GM20000 (cell line): ENCODE measurements at regions not wholly inside any gene's neighbourhood (a gene's known extent, or its start where the extent isn't known, plus 50 kb on each side); places are given as distances from the start of the nearest gene placed in this dataset.

Experiments used
- DNase-seq: peaks from one replicate; pipeline ENCODE4 v3.0.0; 2012; ENCODE audit warnings: low spot score
- CTCF ChIP-seq: IDR thresholded peaks from 2 replicates; pipeline ENCODE4 v1.5.1; 2012; ENCODE audit warnings: mild to moderate bottlenecking, control low read depth; ENCODE audit errors: extremely low read depth, missing control alignments

- DNase-seq = no peak
- TF ChIP-seq CTCF = no peak
Measured at GRCh38 chr10:52465202-52465601, 151.1 kb downstream of the DKK1 start.

- no peak for TF ChIP-seq CTCF
- no peak for DNase-seq
Measured at GRCh38 chr10:52466464-52466863, 152.4 kb downstream of the DKK1 start.

- no peak for TF ChIP-seq CTCF
- no peak for DNase-seq
Measured at GRCh38 chr10:52469970-52470705, 156.1 kb downstream of the DKK1 start.

GRCh38 chr10:52472406-52473146, 158.5 kb downstream of the DKK1 start:
- no peak for TF ChIP-seq CTCF
- no peak for DNase-seq

- TF ChIP-seq CTCF = no peak
- DNase-seq = no peak
Measured at GRCh38 chr10:52474265-52474664, 160.2 kb downstream of the DKK1 start.

- TF ChIP-seq CTCF = no peak
Measured at GRCh38 chr10:52477305-52477704, 163.2 kb downstream of the DKK1 start.

GRCh38 chr10:52479567-52479966, 165.5 kb downstream of the DKK1 start:
- DNase-seq = no peak
- TF ChIP-seq CTCF = no peak

More at GRCh38 chr10:52477305-52477704, 163.2 kb downstream of the DKK1 start:
- DNase-seq = no peak
